ENCODE measurements at regions not wholly inside any gene's neighbourhood (a gene's known extent, or its start where the extent isn't known, plus 50 kb on each side); places are given as distances from the start of the nearest gene placed in this dataset.

DNA sequence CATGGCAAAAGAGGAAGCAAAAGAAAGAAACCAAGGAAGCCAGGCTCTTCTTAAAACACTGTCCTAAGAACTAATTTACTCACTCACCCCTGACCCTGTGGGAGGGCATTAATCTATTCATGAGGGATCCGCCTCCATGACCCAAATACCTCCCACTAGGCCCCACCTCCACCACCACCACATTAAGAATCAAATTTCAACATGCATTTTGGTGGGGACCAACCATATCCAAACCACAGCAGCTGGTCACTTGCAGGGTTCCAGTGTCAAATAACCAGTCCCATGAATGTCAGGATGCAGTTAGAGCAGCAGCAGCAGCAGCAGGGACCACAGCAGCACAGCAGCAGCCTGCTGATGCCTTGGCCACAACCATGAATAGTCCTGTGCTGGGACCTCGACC is 83.8 kb downstream of the ZC3H11B start:
- intact Hi-C loops (cut with micrococcal nuclease) = no loop called here
- no peak for ATAC-seq
- CTCF ChIA-PET = no interaction called here

DNA sequence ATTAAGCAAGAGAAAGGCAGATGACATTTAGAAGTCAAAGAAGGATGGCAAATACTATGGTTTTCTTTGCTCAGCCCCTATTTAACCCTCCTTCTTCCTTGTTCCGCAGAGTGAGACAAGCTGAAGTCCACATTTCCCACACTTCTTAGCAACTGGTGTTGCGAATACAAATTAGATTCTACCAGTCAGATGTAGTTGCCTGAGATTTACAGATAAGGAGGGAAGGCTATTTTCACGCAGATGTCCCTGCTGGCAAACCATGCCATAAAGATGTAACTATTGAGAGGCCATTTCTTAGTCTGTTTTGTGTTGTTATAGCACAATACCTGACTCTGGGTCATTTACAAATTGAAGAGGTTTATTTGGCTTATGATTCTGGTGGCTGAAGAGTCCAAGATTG is 84.3 kb downstream of the ZC3H11B start:
- H3K4me1 ChIP-seq (ENCODE audit: control insufficient read depth in 1 of 2, insufficient read depth in 2 of 2, low read length in 2 of 2) = no peaks in the 10 kb centered on the region
- no peak overlapping the region for H3K9ac ChIP-seq (ENCODE audit: low read length)
- no peaks in the 10 kb centered on the region for H3K36me3 ChIP-seq (ENCODE audit: control insufficient read depth in 1 of 2, insufficient read depth in 2 of 2, low read length in 2 of 2)
- CTCF ChIA-PET = no interaction called here
- no peaks in the 10 kb centered on the region for H3K27me3 ChIP-seq (ENCODE audit: insufficient read depth, low read length)
- no peaks in the 10 kb centered on the region; the same call in 1 of the 2 replicates for H3K9me2 ChIP-seq (ENCODE audit: insufficient read depth)
- H3K4me2 ChIP-seq (ENCODE audit: low read length) = no peak overlapping the region
- no peak overlapping the region for H2AFZ ChIP-seq (ENCODE audit: low read depth, low read length, poor library complexity, severe bottlenecking)
- H3K79me2 ChIP-seq (ENCODE audit: insufficient read depth, low read length) = no peaks in the 10 kb centered on the region
- no TSS peak for BruUV-seq (replicated peaks)
- no peaks in the 10 kb centered on the region for H3K9me3 ChIP-seq (ENCODE audit: control insufficient read depth in 1 of 2, insufficient read depth in 1 of 2, low read depth in 1 of 2, low read length in 2 of 2)
- DNase-seq (ENCODE audit: low read depth, low spot score) = no peak
- RAD21 ChIA-PET (ENCODE audit: low non-redundant PET in 1 of 2, low total read pairs in 2 of 2, uncharacterized antibody in 2 of 2, unreplicated experiment in 2 of 2) = no interaction called here
- no peak for ATAC-seq
- intact Hi-C loops (cut with micrococcal nuclease) = no loop called here
- no peak overlapping the region for H3K4me3 ChIP-seq (replicated peaks in 1 of 2; ENCODE audit: low read depth in 1 of 2, low read length in 2 of 2)
- H3K27ac ChIP-seq (ENCODE audit: low read depth, low read length) = no peak overlapping the region
- H4K20me1 ChIP-seq (ENCODE audit: insufficient read depth) = no peaks in the 10 kb centered on the region
- POLR2A ChIA-PET = no interaction called here
- TF ChIP-seq SIN3A (IDR thresholded peaks at IDR 0.05; ENCODE audit: low read depth) (no peak), RAD21 (IDR thresholded peaks at IDR 0.05; ENCODE audit: low read depth) (no peak), EGR1 (IDR thresholded peaks at IDR 0.05; ENCODE audit: low read depth) (no peak), REST (IDR thresholded peaks at IDR 0.05; ENCODE audit: low read depth) (no peak), ZFX (IDR thresholded peaks at IDR 0.05) (no peak), CBX3 (IDR thresholded peaks at IDR 0.05; ENCODE audit: low read depth) (no peak), FOSL1 (IDR thresholded peaks at IDR 0.05; ENCODE audit: low read depth) (no peak), SP1 (IDR thresholded peaks at IDR 0.05; ENCODE audit: low read depth) (no peak), EZH2 (IDR thresholded peaks at IDR 0.05) (no peak), EZH2phosphoT487 (IDR thresholded peaks at IDR 0.05; ENCODE audit: borderline replicate concordance) (no peak), SRF (IDR thresholded peaks at IDR 0.05; ENCODE audit: low read depth) (no peak), CEBPB (IDR thresholded peaks at IDR 0.05; ENCODE audit: low read depth) (no peak), POLR2A (IDR thresholded peaks at IDR 0.05; ENCODE audit: borderline replicate concordance, extremely low read depth, insufficient read depth, insufficient read length) (no peak), TCF7L2 (IDR thresholded peaks at IDR 0.05; ENCODE audit: borderline replicate concordance, extremely low read depth, insufficient read depth, insufficient read length) (no peak), JUND (IDR thresholded peaks at IDR 0.05) (no peak), POLR2AphosphoS5 (IDR thresholded peaks at IDR 0.05; ENCODE audit: low read depth, low read length) (no peak), YY1 (IDR thresholded peaks at IDR 0.05; ENCODE audit: extremely low read depth, insufficient replicate concordance, low read depth, low read length) (no peak), ZBTB33 (IDR thresholded peaks at IDR 0.05; ENCODE audit: extremely low read depth, insufficient replicate concordance, low read length) (no peak)

More for the DNA sequence above, 83.8 kb downstream of the ZC3H11B start:
- ChIA-PET POLR2A (no interaction called here), RAD21 (ENCODE audit: low non-redundant PET in 1 of 2, low total read pairs in 2 of 2, uncharacterized antibody in 2 of 2, unreplicated experiment in 2 of 2) (no interaction called here)
- Histone ChIP-seq H3K9me3 (ENCODE audit: control insufficient read depth in 1 of 2, insufficient read depth in 1 of 2, low read depth in 1 of 2, low read length in 2 of 2) (no peaks in the 10 kb centered on the region), H3K27ac (ENCODE audit: low read depth, low read length) (no peak overlapping the region), H3K4me2 (ENCODE audit: low read length) (no peak overlapping the region), H3K9me2 (ENCODE audit: insufficient read depth) (no peaks in the 10 kb centered on the region; the same call in 1 of the 2 replicates), H2AFZ (ENCODE audit: low read depth, low read length, poor library complexity, severe bottlenecking) (no peak overlapping the region), H3K4me3 (replicated peaks in 1 of 2; ENCODE audit: low read depth in 1 of 2, low read length in 2 of 2) (no peak overlapping the region), H3K27me3 (ENCODE audit: insufficient read depth, low read length) (no peaks in the 10 kb centered on the region), H3K79me2 (ENCODE audit: insufficient read depth, low read length) (no peaks in the 10 kb centered on the region), H3K4me1 (ENCODE audit: control insufficient read depth in 1 of 2, insufficient read depth in 2 of 2, low read length in 2 of 2) (no peaks in the 10 kb centered on the region), H4K20me1 (ENCODE audit: insufficient read depth) (no peaks in the 10 kb centered on the region), H3K36me3 (ENCODE audit: control insufficient read depth in 1 of 2, insufficient read depth in 2 of 2, low read length in 2 of 2) (no peaks in the 10 kb centered on the region), H3K9ac (ENCODE audit: low read length) (no peak overlapping the region)
- BruUV-seq (replicated peaks) = no TSS peak
- DNase-seq (ENCODE audit: low read depth, low spot score) = no peak
- TF ChIP-seq FOSL1 (IDR thresholded peaks at IDR 0.05; ENCODE audit: low read depth) = no peak
- TF ChIP-seq SP1 (IDR thresholded peaks at IDR 0.05; ENCODE audit: low read depth) = no peak

Measured in HCT116 (cell line).